ENCODE measurements at regions not wholly inside any gene's neighbourhood (a gene's known extent, or its start where the extent isn't known, plus 50 kb on each side); places are given as distances from the start of the nearest gene placed in this dataset.

GRCh38 chr7:94272821-94273583 is 121.7 kb upstream of the COL1A2 start:
- ATAC-seq, result no peak
- TF ChIP-seq TSHZ2 (CRISPR knock-in tag; IDR thresholded peaks at IDR 0.05) (no peak), ZC3H10 (CRISPR knock-in tag; IDR thresholded peaks at IDR 0.05) (no peak), TOX (CRISPR knock-in tag; IDR thresholded peaks at IDR 0.05; ENCODE audit: borderline replicate concordance) (no peak), ZNF565 (CRISPR knock-in tag; conservative IDR thresholded peaks at IDR 0.05; ENCODE audit: low read depth) (no peak), CREB5 (CRISPR knock-in tag; IDR thresholded peaks at IDR 0.05; ENCODE audit: low read depth) (no peak), BACH2 (CRISPR knock-in tag; IDR thresholded peaks at IDR 0.05; ENCODE audit: borderline replicate concordance) (no peak), CSRNP3 (CRISPR knock-in tag; IDR thresholded peaks at IDR 0.05) (no peak), ARNTL (CRISPR knock-in tag; IDR thresholded peaks at IDR 0.05; ENCODE audit: borderline replicate concordance, low read depth) (no peak)

GRCh38 chr7:94274828-94275227 is 119.9 kb upstream of the COL1A2 start:
- no peak for TF ChIP-seq POU6F1 (CRISPR knock-in tag; IDR thresholded peaks at IDR 0.05; ENCODE audit: borderline replicate concordance, low read depth)
- no peak for TF ChIP-seq TCF4 (CRISPR knock-in tag; IDR thresholded peaks at IDR 0.05; ENCODE audit: borderline replicate concordance)
- TF ChIP-seq RARB (CRISPR knock-in tag; IDR thresholded peaks at IDR 0.05), result no peak
- TF ChIP-seq CSDC2 (CRISPR knock-in tag; IDR thresholded peaks at IDR 0.05), result no peak
- no peak for TF ChIP-seq ZNF565 (CRISPR knock-in tag; conservative IDR thresholded peaks at IDR 0.05; ENCODE audit: low read depth)
- TF ChIP-seq PATZ1 (CRISPR knock-in tag; IDR thresholded peaks at IDR 0.05; ENCODE audit: borderline replicate concordance), result no peak
- TF ChIP-seq ISL1 (CRISPR knock-in tag; IDR thresholded peaks at IDR 0.05), result no peak
- no peak for TF ChIP-seq TOX (CRISPR knock-in tag; IDR thresholded peaks at IDR 0.05; ENCODE audit: borderline replicate concordance)
- TF ChIP-seq PPARA (CRISPR knock-in tag; IDR thresholded peaks at IDR 0.05; ENCODE audit: borderline replicate concordance), result no peak
- TF ChIP-seq CSRNP3 (CRISPR knock-in tag; IDR thresholded peaks at IDR 0.05), result no peak
- no peak for TF ChIP-seq ZNF8 (CRISPR knock-in tag; IDR thresholded peaks at IDR 0.05)
- TF ChIP-seq BACH2 (CRISPR knock-in tag; IDR thresholded peaks at IDR 0.05; ENCODE audit: borderline replicate concordance), result no peak
- ATAC-seq, result no peak

GRCh38 chr7:94276027-94276426 is 118.7 kb upstream of the COL1A2 start:
- peak; percentile 65; the same call in 2 of the 3 replicates for ATAC-seq
- peak; percentile 74; the same call in 1 of the 2 replicates for TF ChIP-seq POU6F1 (CRISPR knock-in tag; IDR thresholded peaks at IDR 0.05; ENCODE audit: borderline replicate concordance, low read depth)
- peak; percentile 99 for TF ChIP-seq CREB5 (CRISPR knock-in tag; IDR thresholded peaks at IDR 0.05; ENCODE audit: low read depth)
- peak; percentile 94 for TF ChIP-seq ZFP3 (CRISPR knock-in tag; IDR thresholded peaks at IDR 0.05)
- peak; percentile 93 for TF ChIP-seq ISL1 (CRISPR knock-in tag; IDR thresholded peaks at IDR 0.05)
- no peak for TF ChIP-seq OSR1 (CRISPR knock-in tag; IDR thresholded peaks at IDR 0.05)
- TF ChIP-seq ZNF70 (CRISPR knock-in tag; IDR thresholded peaks at IDR 0.05), result no peak
- TF ChIP-seq ARNTL (CRISPR knock-in tag; IDR thresholded peaks at IDR 0.05; ENCODE audit: borderline replicate concordance, low read depth), result peak; percentile 54; the same call in 1 of the 2 replicates
- peak; percentile 100 for TF ChIP-seq SNAI2 (CRISPR knock-in tag; IDR thresholded peaks at IDR 0.05)
- TF ChIP-seq ZC3H10 (CRISPR knock-in tag; IDR thresholded peaks at IDR 0.05), result 0 out of 2 replicates have a peak, but pooled peaks have one; percentile 34
- TF ChIP-seq ZNF8 (CRISPR knock-in tag; IDR thresholded peaks at IDR 0.05), result peak; percentile 46; the same call in 1 of the 2 replicates
- peak; percentile 49; the same call in 1 of the 2 replicates for TF ChIP-seq CSDC2 (CRISPR knock-in tag; IDR thresholded peaks at IDR 0.05)
- TF ChIP-seq ESRRG (CRISPR knock-in tag; IDR thresholded peaks at IDR 0.05), result peak; percentile 97
- no peak for TF ChIP-seq ZFP30 (CRISPR knock-in tag; IDR thresholded peaks at IDR 0.05)

Data from SK-N-SH treated with all-trans-retinoic acid at 6 μM for 48 hours (cell line).